Endometrium (tissue), 2 donors: ENCODE measurements at regions not wholly inside any gene's neighbourhood (a gene's known extent, or its start where the extent isn't known, plus 50 kb on each side); places are given as distances from the start of the nearest gene placed in this dataset.
"Not testable (repeated sequence)": the region's sequence is repeated elsewhere in the genome, so short reads cannot be mapped to it uniquely, and the experiment has no call there.

ENCODE experiments used
- FAIRE-seq: peaks from 2 replicates; lab custom pipeline; 2012; peaks lifted over from hg19 to GRCh38; lab: Jason Lieb, UNC
- donor health status: control.
- donor health status: control.

GRCh38 chr16:63690267-63690666 is 1431.6 kb downstream of the CDH11 start:
- no peak for FAIRE-seq

- FAIRE-seq, result no peak
These were observed 1432.8 kb downstream of the CDH11 start for GRCh38 chr16:63689068-63689467.

- no peak for FAIRE-seq
These were observed 1437.4 kb downstream of the CDH11 start for GRCh38 chr16:63684149-63685101.

GRCh38 chr16:63682844-63683243 is 1439.0 kb downstream of the CDH11 start:
- no peak for FAIRE-seq

DNA sequence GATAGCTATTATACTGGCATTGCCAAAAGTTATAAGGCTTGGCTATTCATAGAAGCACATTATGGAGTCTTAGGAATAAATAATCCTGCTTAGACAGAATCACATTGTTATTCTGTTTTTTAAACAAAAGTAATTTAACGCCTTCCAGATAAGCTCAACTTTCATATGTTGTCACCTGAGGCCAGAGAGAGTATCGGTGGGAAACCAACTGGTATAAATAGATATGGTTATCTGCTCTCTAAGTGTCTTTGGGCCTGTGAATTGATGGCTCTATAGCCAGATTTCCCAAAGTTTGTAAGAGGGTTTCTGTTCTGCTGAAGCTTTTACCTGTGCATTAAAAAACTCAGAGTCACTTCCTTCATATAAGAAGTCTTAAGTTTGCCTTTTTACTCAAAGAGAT is 1449.4 kb downstream of the CDH11 start:
- no peak for FAIRE-seq

- FAIRE-seq, result no peak
These were observed 1458.7 kb downstream of the CDH11 start for GRCh38 chr16:63663155-63663554.

- FAIRE-seq, result no peak
These were observed 1466.0 kb downstream of the CDH11 start for GRCh38 chr16:63655846-63656245.

DNA sequence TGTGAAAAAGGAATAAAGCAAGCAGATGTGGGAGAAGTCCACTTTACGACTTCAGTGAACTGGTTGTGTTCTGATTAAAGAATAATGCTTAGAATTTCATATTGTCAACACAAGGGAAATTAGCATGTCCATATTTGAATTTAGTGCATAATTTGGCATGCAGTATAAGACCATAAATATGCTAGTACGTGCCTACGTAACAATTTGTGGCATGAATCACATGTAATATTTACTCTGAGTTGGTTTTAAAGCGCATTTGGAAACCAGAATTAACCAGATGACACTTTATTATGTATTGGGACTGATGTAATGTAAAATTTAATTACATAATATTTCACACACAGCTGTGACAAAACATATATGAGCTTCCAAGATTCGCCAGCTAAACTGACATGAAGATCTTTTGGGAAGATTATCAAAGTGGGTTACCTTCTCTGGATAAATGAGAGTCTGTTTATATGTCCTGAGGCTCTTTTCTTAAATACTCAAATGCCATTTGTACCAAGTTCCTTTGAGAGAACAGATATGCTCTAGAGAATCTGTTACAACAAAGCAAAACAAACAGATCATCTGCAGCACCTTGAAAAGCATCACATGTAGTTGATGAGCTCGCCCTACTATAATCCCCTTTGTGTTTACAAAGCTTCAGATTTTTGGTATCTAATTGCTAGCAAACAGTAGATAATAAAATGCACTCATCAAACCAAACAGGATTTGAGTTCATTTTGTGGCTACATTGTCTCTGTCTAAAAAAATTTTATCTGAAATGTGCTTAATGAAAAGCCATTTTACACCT is 1468.6 kb downstream of the CDH11 start:
- FAIRE-seq, result no peak

GRCh38 chr16:63652091-63652490 is 1469.8 kb downstream of the CDH11 start:
- no peak for FAIRE-seq

- no peak for FAIRE-seq
These were observed 1471.3 kb downstream of the CDH11 start for GRCh38 chr16:63650550-63650949.

- not testable (repeated sequence) for FAIRE-seq
These were observed 1488.0 kb downstream of the CDH11 start for GRCh38 chr16:63633706-63634445.

- no peak for FAIRE-seq
These were observed 1492.6 kb downstream of the CDH11 start for GRCh38 chr16:63629272-63629671.

DNA sequence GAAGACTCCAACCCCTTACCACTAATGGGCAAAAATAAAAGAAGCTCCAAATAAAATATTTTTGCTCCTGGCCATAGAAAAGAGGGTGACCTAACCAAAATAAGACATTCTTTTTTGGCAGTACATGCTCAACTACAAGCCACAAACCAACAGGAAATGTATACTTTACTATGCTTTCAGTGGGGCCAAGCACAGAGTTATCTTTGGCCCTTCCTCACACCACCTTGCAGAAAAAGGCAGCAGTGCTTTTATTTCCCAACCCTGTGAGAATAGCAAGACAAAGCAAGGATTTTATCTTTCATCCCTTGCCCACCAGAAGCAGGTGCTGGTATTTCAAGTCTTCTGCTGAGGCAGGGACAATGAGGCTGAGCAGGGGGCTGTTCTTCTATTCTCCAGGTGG is 1493.1 kb downstream of the CDH11 start:
- FAIRE-seq, result no peak

GRCh38 chr16:63625126-63625525 is 1496.7 kb downstream of the CDH11 start:
- no peak for FAIRE-seq

DNA sequence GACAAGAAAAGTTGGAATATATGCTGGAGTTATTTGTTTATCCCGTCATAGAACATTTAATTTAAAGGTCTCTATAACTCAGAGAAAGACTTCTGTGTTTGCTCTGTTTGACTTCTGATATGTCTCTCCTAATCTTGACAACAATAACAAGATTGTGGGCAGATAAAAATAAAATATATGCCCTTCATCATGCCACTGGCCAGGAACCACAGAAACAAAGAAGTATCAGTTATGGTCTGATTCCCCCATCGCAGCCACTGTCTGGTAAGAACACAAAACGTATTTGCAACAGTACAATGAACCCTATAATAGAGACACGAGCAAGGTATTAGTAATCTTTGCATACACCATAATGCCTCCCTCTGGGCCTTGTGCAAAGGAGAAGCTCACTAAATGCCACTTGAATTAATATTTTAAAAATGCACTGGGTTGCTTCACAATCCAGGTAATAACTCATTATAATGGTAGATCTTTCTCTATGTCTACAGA is 1498.3 kb downstream of the CDH11 start:
- no peak for FAIRE-seq

GRCh38 chr16:63618896-63619485 is 1502.9 kb downstream of the CDH11 start:
- FAIRE-seq, result no peak

GRCh38 chr16:63617990-63618763 is 1503.7 kb downstream of the CDH11 start:
- no peak for FAIRE-seq

- no peak for FAIRE-seq
These were observed 1504.5 kb downstream of the CDH11 start for GRCh38 chr16:63617047-63617989.

DNA sequence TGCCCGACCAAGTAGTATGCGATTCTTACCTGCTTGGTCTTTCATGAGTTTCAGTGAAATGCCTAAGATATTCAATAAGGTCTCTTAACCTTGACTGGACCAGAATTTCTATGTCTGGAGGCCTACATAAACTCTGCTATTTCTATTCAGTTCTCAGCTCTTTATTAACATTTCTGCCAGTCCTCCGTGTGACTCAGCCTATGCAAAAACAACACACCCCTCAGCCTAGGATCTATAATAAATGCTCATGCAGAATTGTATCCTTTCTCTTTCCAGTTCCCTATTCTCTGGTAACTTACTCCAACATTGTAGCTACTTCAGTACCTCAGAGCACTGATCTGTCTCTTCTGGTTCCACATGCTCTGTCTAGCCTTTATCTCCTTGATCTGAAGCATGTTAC is 1507.4 kb downstream of the CDH11 start:
- no peak for FAIRE-seq

- no peak for FAIRE-seq
These were observed 1508.2 kb downstream of the CDH11 start for GRCh38 chr16:63613701-63614100.
